Hematopoietic multipotent progenitor cell (in vitro differentiated cells): ENCODE measurements at regions not wholly inside any gene's neighbourhood (a gene's known extent, or its start where the extent isn't known, plus 50 kb on each side); places are given as distances from the start of the nearest gene placed in this dataset. TPM values are rescaled to one million over a fixed set of nuclear protein-coding genes. Genes with fewer than 3 reads are reported as not detected.

Source experiments
- DNase-seq, 3 donors: peaks; one replicate each; pipeline ENCODE4 v3.0.0-alpha.2; 2011 to 2015; ENCODE audit warnings: low read depth in 2 of 3, low spot score in 2 of 3
- small RNA-seq: library from RNA; depleted of rRNA; stranded (forward); fragments of <200 nt; gene quantifications from one replicate; pipeline ENCODE3, GENCODE V24; 2012

DNA sequence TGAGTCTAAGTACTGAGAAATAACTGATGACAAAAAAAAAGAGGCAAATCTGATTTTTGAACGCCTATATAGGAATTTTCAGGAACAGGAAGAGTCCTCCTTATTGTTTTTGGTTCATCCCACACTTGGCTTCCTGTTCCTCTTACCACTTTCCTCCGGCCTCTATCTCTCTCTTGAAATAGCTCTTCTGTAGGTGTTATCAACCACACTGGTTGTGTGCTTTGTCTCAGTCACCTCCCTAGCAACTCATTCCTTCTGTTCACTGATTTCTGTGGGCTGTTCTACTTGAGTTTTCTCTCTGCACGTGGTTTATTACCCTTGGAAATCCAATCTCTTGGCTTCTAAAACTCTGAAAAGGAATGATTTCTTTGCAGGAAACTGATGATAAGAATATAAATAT lies 78.7 kb upstream of the C11orf87 start:
- DNase-seq = no peak

DNA sequence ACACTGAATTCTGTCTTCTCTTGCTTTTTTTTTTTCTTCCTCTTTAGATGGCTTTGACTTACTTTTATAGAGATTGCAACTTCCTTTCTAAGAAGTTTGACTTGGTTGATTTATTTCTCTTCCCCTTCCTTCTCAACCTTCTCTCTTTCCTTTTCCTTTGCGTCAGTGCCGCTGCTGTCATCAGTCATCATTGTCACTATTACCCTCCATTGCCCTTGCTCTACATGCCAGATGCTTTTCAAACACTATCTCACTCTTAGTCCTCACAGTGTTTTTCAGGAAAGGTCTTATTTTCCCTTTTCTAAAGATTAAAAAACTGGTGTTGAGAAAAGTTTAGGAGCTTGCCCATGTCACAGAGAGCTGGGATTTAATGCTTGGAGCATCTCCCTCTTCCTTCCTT lies 74.7 kb upstream of the C11orf87 start:
- DNase-seq = no peak

DNA sequence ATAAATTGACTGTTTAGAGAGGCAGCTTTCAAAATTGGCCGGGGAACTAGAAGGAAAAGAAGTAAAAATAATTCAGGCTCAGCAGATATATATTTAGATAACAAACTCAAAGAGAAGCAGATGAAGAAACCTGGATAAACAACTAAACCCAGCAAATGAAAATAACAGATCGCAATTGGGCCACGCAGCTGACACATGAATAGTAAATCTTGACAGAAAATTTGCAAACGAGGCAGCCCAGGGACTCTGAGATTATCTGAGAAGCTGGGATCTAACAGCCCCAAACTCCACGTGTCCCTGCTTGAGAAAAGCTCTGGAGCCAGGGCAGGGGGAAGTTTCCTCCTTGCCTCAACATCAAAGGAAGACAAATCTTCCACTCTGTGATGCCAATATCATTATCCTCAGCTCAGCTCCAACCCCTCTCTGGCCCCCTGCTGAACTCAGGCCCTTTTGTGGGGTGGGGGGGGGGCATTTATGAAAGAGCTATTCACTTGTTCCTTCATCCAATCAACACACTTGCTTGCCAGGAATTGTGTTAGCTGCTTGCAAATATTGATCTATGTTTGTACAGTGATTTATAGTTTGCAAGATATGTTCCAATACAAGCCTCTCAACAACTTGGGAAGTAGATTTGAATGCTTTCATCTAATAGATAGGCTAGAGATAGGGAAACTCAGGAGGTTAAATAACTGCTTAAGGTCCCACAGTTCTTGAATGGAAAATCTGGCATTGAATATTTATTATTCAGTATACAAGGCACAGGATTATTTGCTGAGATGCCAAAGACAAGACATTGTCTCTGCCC lies 72.5 kb upstream of the C11orf87 start:
- no peak for DNase-seq

DNA sequence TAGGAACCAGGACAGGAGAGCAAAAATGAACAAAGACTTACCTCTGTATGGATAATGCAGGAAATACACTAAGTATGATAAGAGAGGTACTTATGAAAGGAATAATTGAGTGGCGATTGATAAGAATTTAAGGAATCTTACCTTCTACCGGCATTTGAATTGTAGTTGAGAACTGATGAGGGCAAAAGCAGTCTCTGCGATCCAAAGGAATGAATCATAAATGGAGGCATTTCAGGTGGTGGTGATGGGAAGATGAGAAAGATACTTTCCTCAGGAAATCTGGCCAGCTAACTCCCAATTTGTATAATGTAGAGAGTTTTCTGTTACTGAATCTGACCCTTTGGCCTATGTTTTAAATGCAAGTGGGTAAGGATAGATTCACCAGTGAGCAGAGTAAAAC lies 71.9 kb upstream of the C11orf87 start:
- DNase-seq = no peak

DNA sequence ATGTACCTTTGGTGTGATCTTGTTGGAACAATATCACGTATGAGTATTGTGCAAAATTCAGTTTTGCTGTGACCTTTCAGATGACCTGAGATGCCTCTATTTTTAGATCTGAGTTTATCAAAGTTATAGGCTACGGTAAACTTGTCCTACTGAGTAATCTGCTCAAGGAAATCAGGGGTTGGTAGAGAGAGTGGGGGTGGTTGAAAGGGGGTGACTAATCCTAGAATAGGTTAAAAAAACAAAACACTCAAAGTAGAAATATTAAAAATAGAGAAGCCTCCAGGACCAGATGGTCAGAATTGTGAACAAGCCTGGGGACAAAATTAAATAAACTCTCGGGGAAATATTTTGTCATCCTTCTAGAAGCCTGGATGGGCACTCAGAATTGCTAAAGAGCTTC lies 59.9 kb upstream of the C11orf87 start:
- no peak for DNase-seq

DNA sequence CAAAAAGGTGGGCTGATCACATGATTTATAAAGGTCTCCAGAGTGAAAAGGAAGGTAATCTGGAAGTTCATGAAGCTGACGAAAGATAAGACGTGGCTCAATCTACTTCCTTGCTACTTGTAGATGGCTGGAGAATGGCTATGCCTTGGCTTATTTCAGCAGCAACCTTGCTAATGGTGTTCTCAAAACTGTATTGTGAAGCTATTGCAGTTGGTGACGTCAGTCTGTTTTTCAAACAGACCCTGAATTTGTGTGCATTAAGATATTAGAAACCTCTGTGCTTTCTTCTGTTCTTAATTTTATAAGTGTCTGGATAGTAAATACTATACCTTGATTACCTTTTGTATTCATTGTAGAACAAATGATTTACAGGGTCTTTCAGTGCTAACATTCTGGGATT lies 58.3 kb upstream of the C11orf87 start:
- DNase-seq = no peak

DNA sequence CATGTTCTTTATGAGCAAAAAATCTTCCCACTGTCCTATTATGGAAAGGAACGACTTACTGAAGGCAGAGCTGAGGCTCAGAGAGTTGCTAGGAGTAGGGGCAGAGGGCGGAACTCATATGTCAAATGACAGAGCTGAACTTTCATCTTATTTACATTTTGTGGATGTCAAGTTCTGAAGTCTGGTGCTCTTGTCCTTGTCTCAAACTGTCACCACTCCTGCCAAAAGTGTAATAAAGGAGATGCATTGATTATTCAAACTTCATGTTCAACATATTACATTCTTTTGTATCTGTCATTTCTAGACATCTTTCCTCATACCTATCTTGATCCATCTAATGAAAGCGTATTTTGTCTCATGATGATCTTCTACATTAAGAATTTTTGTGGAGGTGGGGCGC lies 57.1 kb upstream of the C11orf87 start:
- DNase-seq = no peak

DNA sequence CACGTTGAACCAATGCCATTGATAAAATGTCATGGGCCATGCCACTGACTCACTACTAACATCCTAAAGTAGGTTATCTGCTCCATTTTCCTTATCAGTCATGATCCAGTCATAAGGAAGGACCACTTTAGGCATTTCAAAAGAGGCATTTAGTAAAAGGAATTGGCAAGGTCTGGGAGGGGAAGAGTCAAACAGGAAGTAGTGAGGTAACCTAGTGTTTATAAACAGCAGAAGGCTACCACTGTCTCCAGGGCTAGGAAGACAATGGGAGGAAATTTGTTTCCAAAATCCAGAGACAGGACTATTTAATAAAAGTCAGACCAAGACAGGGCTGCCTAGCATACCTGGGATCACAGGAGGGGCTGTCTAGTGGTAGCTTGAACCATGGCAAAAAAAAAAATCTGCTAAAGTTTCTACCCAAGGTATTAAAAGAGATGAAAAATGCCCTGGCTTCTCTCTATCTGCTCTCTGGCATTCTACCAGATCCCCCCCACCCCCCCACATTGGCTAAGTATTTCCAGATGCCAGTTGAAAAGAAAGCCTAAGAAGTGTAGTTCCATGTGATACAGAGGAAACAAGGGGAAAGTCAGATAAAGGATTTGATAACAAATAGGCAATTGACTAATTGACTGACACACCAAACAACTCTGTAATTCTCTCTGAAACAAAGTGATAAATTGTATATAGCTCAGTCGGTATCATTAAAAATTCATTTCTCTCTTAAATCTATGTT lies 50.4 kb upstream of the C11orf87 start:
- no peak for DNase-seq

Small RNA genes lying in the stretch of these regions (small RNA-seq; reads per million reads assigned to genes)
- not detected for gene RF00157
- not detected for gene RNA5SP349
- gene RNU6-654P = not detected
